ENCODE measurements at regions not wholly inside any gene's neighbourhood (a gene's known extent, or its start where the extent isn't known, plus 50 kb on each side); places are given as distances from the start of the nearest gene placed in this dataset.
"Not testable (repeated sequence)": the region's sequence is repeated elsewhere in the genome, so short reads cannot be mapped to it uniquely, and the experiment has no call there.

DNA sequence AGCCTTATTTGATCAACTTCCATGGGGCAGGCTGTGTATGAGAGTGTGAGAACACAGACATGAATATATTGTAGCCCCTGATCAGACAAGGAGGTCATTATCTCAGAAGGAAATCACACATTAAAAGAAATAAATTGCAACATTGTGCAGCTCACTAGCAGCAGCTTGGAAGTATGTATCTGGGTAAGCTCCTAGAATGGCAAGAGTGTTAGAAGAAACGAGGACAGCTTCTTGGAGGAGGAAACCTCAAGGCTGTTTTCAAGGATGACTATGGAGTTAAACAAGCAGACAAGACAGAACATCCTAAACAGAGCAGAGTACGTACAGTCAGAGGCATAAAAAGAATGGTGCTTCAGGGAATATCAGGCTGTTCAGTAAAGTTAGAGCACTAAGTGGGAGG lies 511.0 kb downstream of the SLCO4C1 start:
- Mint-ChIP-seq H3K9me3 (no peaks in the 10 kb centered on the region), H3K4me1 (ENCODE audit: low read depth) (no peaks in the 10 kb centered on the region), H3K4me3 (no peak overlapping the region), H3K27me3 (no peaks in the 10 kb centered on the region), H3K27ac (no peak overlapping the region), H3K36me3 (no peaks in the 10 kb centered on the region)
- POLR2A ChIA-PET: no interaction called here
- no peak for DNase-seq
- intact Hi-C loops (cut with micrococcal nuclease): no loop called here
- CTCF ChIA-PET: no interaction called here

- ChIA-PET POLR2A (no interaction called here), CTCF (no interaction called here)
- Mint-ChIP-seq H3K36me3 (no peaks in the 10 kb centered on the region), H3K4me3 (no peak overlapping the region), H3K27me3 (no peaks in the 10 kb centered on the region), H3K9me3 (peaks cover 2% of the 10 kb centered on the region), H3K4me1 (ENCODE audit: low read depth) (no peaks in the 10 kb centered on the region), H3K27ac (no peak overlapping the region)
- no peak for DNase-seq
- intact Hi-C loops (cut with micrococcal nuclease): no loop called here
Measured at GRCh38 chr5:101783241-101784013, 512.7 kb downstream of the SLCO4C1 start.

GRCh38 chr5:101782352-101783103 lies 513.6 kb downstream of the SLCO4C1 start:
- peaks cover 2% of the 10 kb centered on the region for H3K9me3 Mint-ChIP-seq
- no peak overlapping the region for H3K4me3 Mint-ChIP-seq
- no peaks in the 10 kb centered on the region for H3K4me1 Mint-ChIP-seq (ENCODE audit: low read depth)
- no peak overlapping the region for H3K27ac Mint-ChIP-seq
- ChIA-PET CTCF (no interaction called here), POLR2A (no interaction called here)
- H3K27me3 Mint-ChIP-seq: no peaks in the 10 kb centered on the region
- H3K36me3 Mint-ChIP-seq: no peaks in the 10 kb centered on the region
- intact Hi-C loops (cut with micrococcal nuclease): no loop called here
- DNase-seq: no peak

- Mint-ChIP-seq H3K27me3 (no peaks in the 10 kb centered on the region), H3K4me1 (ENCODE audit: low read depth) (no peaks in the 10 kb centered on the region), H3K4me3 (no peak overlapping the region), H3K27ac (no peak overlapping the region), H3K9me3 (peaks cover 11% of the 10 kb centered on the region), H3K36me3 (no peaks in the 10 kb centered on the region)
- POLR2A ChIA-PET: no interaction called here
- intact Hi-C loops (cut with micrococcal nuclease): no loop called here
- CTCF ChIA-PET: no interaction called here
- no peak for DNase-seq
Measured at GRCh38 chr5:101751105-101751504, 545.0 kb downstream of the SLCO4C1 start.

DNA sequence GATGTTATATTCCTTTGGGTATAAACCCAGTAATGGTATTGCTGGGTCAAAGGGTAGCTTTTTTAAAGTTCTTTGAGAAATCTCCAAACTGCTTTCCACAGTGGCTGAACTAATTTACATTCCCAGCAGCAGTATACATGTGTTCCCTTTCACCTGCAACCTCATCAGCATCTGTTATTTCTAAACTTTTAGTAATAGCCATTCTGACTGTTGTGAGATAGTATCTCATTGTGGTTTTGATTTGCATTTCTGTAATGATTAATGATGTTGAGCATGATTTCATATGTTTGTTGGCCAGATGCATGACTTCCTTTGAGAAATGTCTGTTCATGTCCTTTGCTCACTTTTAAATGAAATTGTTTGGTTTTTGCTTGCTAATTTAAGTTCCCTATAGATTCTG lies 553.1 kb downstream of the SLCO4C1 start:
- intact Hi-C loops (cut with micrococcal nuclease); H3K4me1 Mint-ChIP-seq (ENCODE audit: low read depth); H3K4me3 Mint-ChIP-seq; POLR2A ChIA-PET; DNase-seq; H3K27ac Mint-ChIP-seq; CTCF ChIA-PET; H3K27me3 Mint-ChIP-seq; H3K36me3 Mint-ChIP-seq: not testable (repeated sequence)
- H3K9me3 Mint-ChIP-seq: peaks cover 15% of the 10 kb centered on the region

- H3K9me3 Mint-ChIP-seq: no peaks in the 10 kb centered on the region
- ChIA-PET CTCF (no interaction called here), POLR2A (no interaction called here)
- intact Hi-C loops (cut with micrococcal nuclease): no loop called here
- H3K4me1 Mint-ChIP-seq (ENCODE audit: low read depth): no peaks in the 10 kb centered on the region
- no peaks in the 10 kb centered on the region for H3K27me3 Mint-ChIP-seq
- no peak for DNase-seq
- H3K36me3 Mint-ChIP-seq: no peaks in the 10 kb centered on the region
- no peak overlapping the region for H3K4me3 Mint-ChIP-seq
- no peak overlapping the region for H3K27ac Mint-ChIP-seq
Measured at GRCh38 chr5:101728933-101729332, 567.2 kb downstream of the SLCO4C1 start.

- Mint-ChIP-seq H3K4me3 (no peak overlapping the region), H3K27ac (no peak overlapping the region), H3K27me3 (no peaks in the 10 kb centered on the region), H3K4me1 (ENCODE audit: low read depth) (no peaks in the 10 kb centered on the region), H3K9me3 (no peaks in the 10 kb centered on the region), H3K36me3 (no peaks in the 10 kb centered on the region)
- CTCF ChIA-PET: interaction anchor here (1.0 kb wide), 1 partner anchor 43 kb away, joined by 3 read pairs; no protein-coding TSS in a partner anchor
- intact Hi-C loops (cut with micrococcal nuclease): no loop called here
- no peak for DNase-seq
- POLR2A ChIA-PET: no interaction called here
Measured at GRCh38 chr5:101721543-101721942, 574.5 kb downstream of the SLCO4C1 start.

GRCh38 chr5:101720033-101720432 lies 576.1 kb downstream of the SLCO4C1 start:
- no peaks in the 10 kb centered on the region for H3K4me1 Mint-ChIP-seq (ENCODE audit: low read depth)
- H3K27ac Mint-ChIP-seq: no peak overlapping the region
- H3K4me3 Mint-ChIP-seq: no peak overlapping the region
- ChIA-PET POLR2A (no interaction called here), CTCF (no interaction called here)
- H3K36me3 Mint-ChIP-seq: no peaks in the 10 kb centered on the region
- H3K9me3 Mint-ChIP-seq: no peaks in the 10 kb centered on the region
- no peaks in the 10 kb centered on the region for H3K27me3 Mint-ChIP-seq
- intact Hi-C loops (cut with micrococcal nuclease): no loop called here
- DNase-seq: no peak

GRCh38 chr5:101717721-101718120 lies 578.4 kb downstream of the SLCO4C1 start:
- intact Hi-C loops (cut with micrococcal nuclease): no loop called here
- POLR2A ChIA-PET: no interaction called here
- Mint-ChIP-seq H3K4me3 (no peak overlapping the region), H3K9me3 (no peaks in the 10 kb centered on the region), H3K4me1 (ENCODE audit: low read depth) (no peaks in the 10 kb centered on the region), H3K36me3 (no peaks in the 10 kb centered on the region), H3K27ac (no peak overlapping the region), H3K27me3 (no peaks in the 10 kb centered on the region)
- CTCF ChIA-PET: no interaction called here
- no peak for DNase-seq

DNA sequence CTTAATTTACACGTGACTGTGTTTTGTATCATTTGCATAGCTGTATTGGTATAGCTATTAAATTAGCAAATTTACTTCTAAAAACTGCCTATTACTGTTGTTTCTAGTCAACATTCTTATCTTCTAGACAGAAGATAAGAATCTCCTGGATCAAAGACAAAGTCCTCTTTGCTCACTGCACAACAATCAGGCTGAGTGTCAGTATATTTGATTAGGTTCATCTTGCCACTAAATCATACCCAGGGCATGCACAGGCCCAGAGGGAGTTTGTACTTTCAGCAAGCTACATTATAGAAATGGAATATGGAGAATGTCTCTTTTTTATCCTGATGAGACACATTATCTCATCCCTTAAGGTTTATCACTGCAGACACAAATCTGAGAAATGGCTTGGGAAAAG lies 579.1 kb downstream of the SLCO4C1 start:
- Mint-ChIP-seq H3K36me3 (no peaks in the 10 kb centered on the region), H3K27me3 (no peaks in the 10 kb centered on the region), H3K4me3 (no peak overlapping the region), H3K4me1 (ENCODE audit: low read depth) (no peaks in the 10 kb centered on the region), H3K9me3 (no peaks in the 10 kb centered on the region), H3K27ac (no peak overlapping the region)
- ChIA-PET POLR2A (no interaction called here), CTCF (no interaction called here)
- no peak for DNase-seq
- intact Hi-C loops (cut with micrococcal nuclease): no loop called here

DNA sequence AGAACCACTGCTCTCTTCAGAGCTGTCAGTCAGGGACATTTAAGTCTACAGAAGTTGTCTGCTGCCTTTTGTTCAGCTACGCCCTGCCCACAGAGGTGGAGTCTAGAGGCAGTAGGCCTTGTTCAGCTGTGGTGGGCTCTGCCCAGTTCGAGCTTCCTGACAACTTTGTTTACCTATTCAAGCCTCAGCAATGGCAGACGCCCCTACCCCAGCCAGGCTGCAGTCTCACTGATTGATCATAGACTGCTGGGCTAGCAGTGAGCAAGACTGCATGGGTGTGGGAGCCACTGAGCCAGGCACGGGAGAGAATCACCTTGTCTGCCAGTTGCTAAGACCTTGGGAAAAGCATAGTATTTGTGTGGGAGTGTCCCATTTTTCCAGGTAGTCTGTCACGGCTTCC lies 580.3 kb downstream of the SLCO4C1 start:
- H3K4me3 Mint-ChIP-seq; H3K4me1 Mint-ChIP-seq (ENCODE audit: low read depth); H3K9me3 Mint-ChIP-seq; CTCF ChIA-PET; POLR2A ChIA-PET; H3K36me3 Mint-ChIP-seq; DNase-seq; intact Hi-C loops (cut with micrococcal nuclease); H3K27ac Mint-ChIP-seq; H3K27me3 Mint-ChIP-seq: not testable (repeated sequence)

GRCh38 chr5:101689306-101689705 lies 606.8 kb downstream of the SLCO4C1 start:
- Mint-ChIP-seq H3K27me3 (no peaks in the 10 kb centered on the region), H3K4me3 (no peak overlapping the region), H3K27ac (no peak overlapping the region), H3K36me3 (no peaks in the 10 kb centered on the region), H3K4me1 (ENCODE audit: low read depth) (no peaks in the 10 kb centered on the region), H3K9me3 (no peaks in the 10 kb centered on the region)
- intact Hi-C loops (cut with micrococcal nuclease): no loop called here
- ChIA-PET CTCF (no interaction called here), POLR2A (no interaction called here)
- no peak for DNase-seq

DNA sequence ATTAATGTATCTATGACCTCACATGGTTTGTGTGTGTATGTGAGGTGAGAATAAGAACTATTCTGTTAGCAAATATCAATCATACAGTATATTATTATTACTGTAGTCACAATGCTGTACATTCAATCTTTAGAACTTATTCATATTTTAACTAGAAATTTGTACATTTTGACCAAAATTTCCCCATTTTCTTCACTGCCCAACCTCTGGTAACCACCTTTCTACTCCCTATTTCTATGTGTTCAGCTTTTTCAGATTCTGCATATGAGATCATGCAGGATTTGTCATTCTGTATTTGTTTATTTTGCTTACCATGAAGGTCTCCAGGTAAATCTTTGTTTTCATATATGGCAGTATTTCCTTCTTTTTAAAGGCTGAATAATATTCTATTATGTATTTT lies 607.9 kb downstream of the SLCO4C1 start:
- Mint-ChIP-seq H3K9me3 (no peaks in the 10 kb centered on the region), H3K4me1 (ENCODE audit: low read depth) (no peaks in the 10 kb centered on the region), H3K36me3 (no peaks in the 10 kb centered on the region), H3K27ac (no peak overlapping the region), H3K4me3 (no peak overlapping the region), H3K27me3 (no peaks in the 10 kb centered on the region)
- DNase-seq: no peak
- ChIA-PET POLR2A (no interaction called here), CTCF (interaction anchor here (1.8 kb wide), 1 partner anchor 10 kb away, joined by 9 read pairs; no protein-coding TSS in a partner anchor)
- intact Hi-C loops (cut with micrococcal nuclease): no loop called here

Measured in activated CD4-positive, alpha-beta memory T cell treated with anti-CD3 and anti-CD28 coated beads for 36 hours (primary cell).